A673 (cell line): ENCODE measurements at regions not wholly inside any gene's neighbourhood (a gene's known extent, or its start where the extent isn't known, plus 50 kb on each side); places are given as distances from the start of the nearest gene placed in this dataset.

Experiments
- BruUV-seq: library from RNA; stranded (reverse); fragments of 400-500 nt; replicated peaks from 2 replicates; lab custom pipeline; 2021; lab: Mats Ljungman, UMichigan
- CTCF ChIA-PET: fragments of 300-600 bp; sonication (Branson Sonifier 250); formaldehyde crosslinking; loops from one replicate; lab custom pipeline; 2022; ENCODE audit warnings: antibody characterized with exemption; lab: Charles Lee
- POLR2A ChIA-PET: fragments of 300-600 bp; sonication (Branson Sonifier 250); formaldehyde crosslinking; loops from one replicate; lab custom pipeline; 2022; ENCODE audit warnings: antibody characterized with exemption; ENCODE audit not compliant: low non-redundant PET; lab: Charles Lee
- DNase-seq: peaks from one replicate; pipeline ENCODE4 v3.0.0-alpha.2; 2015; ENCODE audit warnings: low spot score
- H3K27ac ChIP-seq: fragments of 200-600 bp; sonication (generic); 2 replicates; pipeline ENCODE4 v1.5.1; 2016; ENCODE audit warnings: mixed run types, low read depth, mild to moderate bottlenecking, mixed read lengths, antibody characterized with exemption, low read length; ENCODE audit not compliant: poor library complexity, severe bottlenecking
- H3K27me3 ChIP-seq: fragments of 200-600 bp; sonication (generic); replicated peaks from 2 replicates; pipeline ENCODE4 v1.6.1; 2017; ENCODE audit warnings: mixed run types, low read depth, mild to moderate bottlenecking, mixed read lengths, antibody characterized with exemption, low read length; ENCODE audit not compliant: insufficient read depth, poor library complexity
- H3K36me3 ChIP-seq: fragments of 200-600 bp; sonication (generic); 2 replicates; pipeline ENCODE4 v1.6.1; 2016; ENCODE audit warnings: mixed run types, mild to moderate bottlenecking, mixed read lengths, antibody characterized with exemption, low read length; ENCODE audit not compliant: insufficient read depth, poor library complexity, severe bottlenecking
- H3K4me1 ChIP-seq: fragments of 200-600 bp; sonication (generic); 2 replicates; pipeline ENCODE4 v1.6.1; 2017; ENCODE audit warnings: mixed run types, mild to moderate bottlenecking, mixed read lengths, antibody characterized with exemption, low read length; ENCODE audit not compliant: insufficient read depth, poor library complexity, severe bottlenecking
- H3K4me3 ChIP-seq: fragments of 200-600 bp; sonication (generic); 2 replicates; pipeline ENCODE4 v1.5.1; 2016; ENCODE audit warnings: low read depth, mixed run types, mild to moderate bottlenecking, mixed read lengths, low read length; ENCODE audit not compliant: poor library complexity, severe bottlenecking
- H3K9me3 ChIP-seq: fragments of 200-600 bp; sonication (generic); 2 replicates; pipeline ENCODE4 v1.6.1; 2016; ENCODE audit warnings: mixed run types, low read depth, mild to moderate bottlenecking, mixed read lengths, antibody characterized with exemption, low read length; ENCODE audit not compliant: poor library complexity, severe bottlenecking
- CTCF ChIP-seq: fragments of 300-800, 200-600 bp; sonication (generic); conservative IDR thresholded peaks from 2 replicates; pipeline ENCODE4 v1.5.1; 2017; ENCODE audit warnings: low read depth, mild to moderate bottlenecking, antibody characterized with exemption, low read length, moderate library complexity, mixed read lengths
- EZH2 ChIP-seq: fragments of 200-600 bp; sonication (generic); IDR thresholded peaks from 2 replicates; pipeline ENCODE4 v1.6.1; 2017; ENCODE audit warnings: borderline replicate concordance, low read depth, mild to moderate bottlenecking, mixed read lengths, antibody characterized with exemption, low read length; ENCODE audit not compliant: poor library complexity, severe bottlenecking
- intact Hi-C: fragments of 100-400 bp; cut with micrococcal nuclease; formaldehyde crosslinking; loops from one replicate; pipeline ENCODE4 v1.10.0; 2022; ENCODE audit not compliant: unreplicated experiment

GRCh38 chr20:6836821-6837374 is 69.4 kb downstream of the BMP2 start:
- no peak for DNase-seq
- H3K4me1 ChIP-seq: no peaks in the 10 kb centered on the region
- H3K36me3 ChIP-seq: no peaks in the 10 kb centered on the region
- no peak overlapping the region for H3K4me3 ChIP-seq
- intact Hi-C loops: no loop called here
- H3K27ac ChIP-seq: no peak overlapping the region
- no peak for TF ChIP-seq EZH2
- no peak for TF ChIP-seq CTCF
- no peaks in the 10 kb centered on the region for H3K9me3 ChIP-seq
- H3K27me3 ChIP-seq: peaks cover 5% of the 10 kb centered on the region
- no TSS peak for BruUV-seq
- CTCF ChIA-PET: no interaction called here
- POLR2A ChIA-PET: no interaction called here

- ChIA-PET POLR2A (no interaction called here), CTCF (no interaction called here)
- no peaks in the 10 kb centered on the region for H3K36me3 ChIP-seq
- no peaks in the 10 kb centered on the region for H3K4me1 ChIP-seq
- TF ChIP-seq EZH2: no peak
- TF ChIP-seq CTCF: no peak
- H3K4me3 ChIP-seq: no peak overlapping the region
- H3K9me3 ChIP-seq: no peaks in the 10 kb centered on the region
- no peak overlapping the region for H3K27ac ChIP-seq
- no TSS peak for BruUV-seq
- H3K27me3 ChIP-seq: peaks cover 5% of the 10 kb centered on the region
- intact Hi-C loops: no loop called here
- no peak for DNase-seq
Measured at GRCh38 chr20:6837730-6838129, 70.2 kb downstream of the BMP2 start.

GRCh38 chr20:6838181-6838826 is 70.8 kb downstream of the BMP2 start:
- TF ChIP-seq CTCF: no peak
- no peak for TF ChIP-seq EZH2
- DNase-seq: no peak
- BruUV-seq: no TSS peak
- Histone ChIP-seq H3K36me3 (no peaks in the 10 kb centered on the region), H3K27ac (no peak overlapping the region), H3K4me1 (no peaks in the 10 kb centered on the region), H3K4me3 (no peak overlapping the region), H3K9me3 (no peaks in the 10 kb centered on the region), H3K27me3 (peaks cover 5% of the 10 kb centered on the region)
- ChIA-PET POLR2A (no interaction called here), CTCF (no interaction called here)
- intact Hi-C loops: no loop called here
